IMR-90 (cell line): ENCODE measurements at regions not wholly inside any gene's neighbourhood (a gene's known extent, or its start where the extent isn't known, plus 50 kb on each side); places are given as distances from the start of the nearest gene placed in this dataset.

Source experiments
- ATAC-seq: fragments of 200-7000 bp; cut with Tn5 transposase; 2 replicates; pipeline ENCODE4 v1.9.1; 2020; ENCODE audit warnings: low read depth, mild to moderate bottlenecking, moderate library complexity
- BruUV-seq: library from RNA; stranded (reverse); fragments of 400-500 nt; replicated peaks from 2 replicates; lab custom pipeline; 2021; lab: Mats Ljungman, UMichigan
- CTCF ChIA-PET: fragments of 300-600 bp; formaldehyde crosslinking; extraction: SDS; loops from one replicate; lab custom pipeline; 2021; ENCODE audit warnings: antibody characterized with exemption; lab: Yijun Ruan, JAX
- POLR2A ChIA-PET: fragments of 300-600 bp; sonication (Branson Sonifier 250); formaldehyde crosslinking; loops from one replicate; lab custom pipeline; 2022; ENCODE audit warnings: antibody characterized with exemption; ENCODE audit not compliant: unreplicated experiment; lab: Charles Lee
- DNase-seq: peaks from one replicate; pipeline ENCODE4 v3.0.0; 2013
- H2AFZ ChIP-seq: replicated peaks from 2 replicates; pipeline ENCODE3; 2013; ENCODE audit warnings: low read length, mild to moderate bottlenecking; ENCODE audit not compliant: poor library complexity
- H2AK5ac ChIP-seq: 2 replicates; pipeline ENCODE4 v1.6.1; 2013; ENCODE audit warnings: low read depth, low read length, inconsistent platforms
- H2AK9ac ChIP-seq: replicated peaks from 2 replicates; pipeline ENCODE3; 2013; ENCODE audit warnings: mild to moderate bottlenecking, low read depth, low read length, moderate library complexity; ENCODE audit not compliant: poor library complexity
- H2BK120ac ChIP-seq: 2 replicates; pipeline ENCODE4 v1.6.1; 2013; ENCODE audit warnings: low read depth, low read length, inconsistent platforms
- H2BK15ac ChIP-seq: 3 replicates; pipeline ENCODE4 v1.6.1; 2013; ENCODE audit warnings: low read depth, low read length, inconsistent platforms
- H2BK20ac ChIP-seq: 2 replicates; pipeline ENCODE4 v1.6.1; 2013; ENCODE audit warnings: low read depth, mild to moderate bottlenecking, inconsistent platforms, low read length, moderate library complexity
- H2BK5ac ChIP-seq: 2 replicates; pipeline ENCODE4 v1.6.1; 2013; ENCODE audit warnings: mild to moderate bottlenecking, low read depth, low read length, inconsistent platforms; ENCODE audit not compliant: poor library complexity, severe bottlenecking
- H3K14ac ChIP-seq: replicated peaks from 2 replicates; pipeline ENCODE4 v1.6.1; 2013; ENCODE audit warnings: low read depth, low read length, inconsistent platforms
- H3K18ac ChIP-seq: 2 replicates; pipeline ENCODE4 v1.6.1; 2013; ENCODE audit warnings: low read depth, low read length, control low read depth
- H3K23ac ChIP-seq: 2 replicates; pipeline ENCODE4 v1.6.1; 2013; ENCODE audit warnings: low read depth, low read length, inconsistent platforms
- H3K27ac ChIP-seq: 2 replicates; pipeline ENCODE4 v1.5.1; 2013; ENCODE audit warnings: mild to moderate bottlenecking, control low read depth, low read length; ENCODE audit not compliant: insufficient read depth
- H3K27me3 ChIP-seq: 2 replicates; pipeline ENCODE4 v1.6.1; 2013; ENCODE audit warnings: low read length; ENCODE audit not compliant: control insufficient read depth, insufficient read depth
- H3K36me3 ChIP-seq: 2 replicates; pipeline ENCODE4 v1.6.1; 2013; ENCODE audit warnings: low read length, mixed read lengths; ENCODE audit not compliant: control insufficient read depth, insufficient read depth
- H3K4ac ChIP-seq: 2 replicates; pipeline ENCODE4 v1.6.1; 2013; ENCODE audit warnings: low read depth, low read length, inconsistent platforms
- H3K4me1 ChIP-seq: 2 replicates; pipeline ENCODE4 v1.6.1; 2013; ENCODE audit warnings: low read length, mixed read lengths; ENCODE audit not compliant: control insufficient read depth, insufficient read depth
- H3K4me2 ChIP-seq: 2 replicates; pipeline ENCODE4 v1.6.1; 2013; ENCODE audit warnings: low read depth, mild to moderate bottlenecking, control low read depth, low read length, moderate library complexity
- H3K4me3 ChIP-seq: 2 replicates; pipeline ENCODE4 v1.5.1; 2013; ENCODE audit warnings: low read depth, mild to moderate bottlenecking, control low read depth, low read length, moderate library complexity; ENCODE audit not compliant: insufficient read depth
- H3K56ac ChIP-seq: 2 replicates; pipeline ENCODE4 v1.6.1; 2013; ENCODE audit warnings: low read length, inconsistent platforms; ENCODE audit not compliant: insufficient read depth; ENCODE audit errors: extremely low read depth
- H3K79me1 ChIP-seq, 2 experiments: 2 replicates each; pipeline ENCODE4 v1.6.1; 2013; ENCODE audit warnings: low read length in 2 of 2, inconsistent platforms in 1 of 2, low read depth in 1 of 2
- H3K9ac ChIP-seq: 2 replicates; pipeline ENCODE4 v1.6.1; 2013; ENCODE audit warnings: low read depth, low read length, control low read depth
- H3K9me1 ChIP-seq: 2 replicates; pipeline ENCODE4 v1.6.1; 2013; ENCODE audit warnings: low read length, inconsistent platforms; ENCODE audit not compliant: insufficient read depth
- H3K9me3 ChIP-seq: 2 replicates; pipeline ENCODE4 v1.6.1; 2013; ENCODE audit warnings: low read length; ENCODE audit not compliant: control insufficient read depth, insufficient read depth
- H4K20me1 ChIP-seq: 2 replicates; pipeline ENCODE4 v1.6.1; 2013; ENCODE audit warnings: low read length, inconsistent platforms; ENCODE audit not compliant: insufficient read depth
- H4K5ac ChIP-seq: 2 replicates; pipeline ENCODE4 v1.6.1; 2013; ENCODE audit warnings: mild to moderate bottlenecking, low read depth, low read length, control low read depth
- H4K8ac ChIP-seq, 2 experiments: 2 replicates each; pipeline ENCODE4 v1.6.1; 2013; ENCODE audit warnings: low read depth in 2 of 2, low read length in 2 of 2, control low read depth in 1 of 2, inconsistent platforms in 1 of 2
- H4K91ac ChIP-seq: 2 replicates; pipeline ENCODE4 v1.6.1; 2013; ENCODE audit warnings: low read depth, low read length, inconsistent platforms; ENCODE audit not compliant: insufficient read depth
- CEBPB ChIP-seq: IDR thresholded peaks from 2 replicates; pipeline ENCODE4 v1.6.1; 2012; ENCODE audit warnings: low read depth, low read length, improper control_type of control experiment
- CTCF ChIP-seq: conservative IDR thresholded peaks from 2 replicates; pipeline ENCODE4 v1.5.1; 2012; ENCODE audit warnings: mild to moderate bottlenecking, low read depth, low read length, improper control_type of control experiment
- ELK1 ChIP-seq: fragments of 150-350 bp; IDR thresholded peaks from 2 replicates; pipeline ENCODE4 v1.6.1; 2016; ENCODE audit warnings: low read depth, mild to moderate bottlenecking, low read length, moderate library complexity, borderline replicate concordance
- MAFK ChIP-seq: IDR thresholded peaks from 2 replicates; pipeline ENCODE4 v1.6.1; 2012; ENCODE audit warnings: low read depth, low read length, improper control_type of control experiment
- MAZ ChIP-seq: IDR thresholded peaks from 2 replicates; pipeline ENCODE4 v1.6.1; 2012; ENCODE audit warnings: low read depth, mild to moderate bottlenecking, low read length, improper control_type of control experiment, moderate library complexity, borderline replicate concordance
- POLR2A ChIP-seq: IDR thresholded peaks from 2 replicates; pipeline ENCODE4 v1.6.1; 2012; ENCODE audit warnings: mild to moderate bottlenecking, low read depth, low read length
- RAD21 ChIP-seq: IDR thresholded peaks from 2 replicates; pipeline ENCODE4 v1.6.1; 2012; ENCODE audit warnings: low read length, improper control_type of control experiment
- RFX5 ChIP-seq: IDR thresholded peaks from 2 replicates; pipeline ENCODE4 v1.8.0; 2012; ENCODE audit warnings: low read depth, mild to moderate bottlenecking, low read length, moderate library complexity
- USF2 ChIP-seq: fragments of 150-350 bp; IDR thresholded peaks from 2 replicates; pipeline ENCODE4 v1.6.1; 2017; ENCODE audit warnings: mild to moderate bottlenecking, antibody characterized with exemption, low read length, low read depth
- WGBS, 2 experiments: methylation state at CpG; one replicate each; pipeline versions ENCODE4 v1.1.5 to v1.1.7; 2013; ENCODE audit warnings: missing lambda C conversion rate in 2 of 2; ENCODE audit not compliant: insufficient read length in 1 of 2; ENCODE audit errors: extremely low coverage in 2 of 2; 5-methylcytosine and 5-hydroxymethylcytosine counted together
- dilution Hi-C: fragments of 300-500 bp; cut with HindIII; formaldehyde crosslinking; loops from one replicate; pipeline ENCODE4 v1.14.3; 2018; ENCODE audit warnings: low sequenced_read_pairs; ENCODE audit not compliant: unreplicated experiment
- in situ Hi-C: fragments of 300-500 bp; cut with MboI; formaldehyde crosslinking; loops from 3 replicates; pipeline ENCODE4 v1.14.3; 2019; ENCODE audit warnings: low sequenced_read_pairs, inconsistent platforms, mixed read lengths
- intact Hi-C: fragments of 100-400 bp; cut with micrococcal nuclease; formaldehyde crosslinking; loops from 2 replicates; pipeline ENCODE4 v1.10.0; 2022

GRCh38 chr13:67859904-67860303, 629.8 kb upstream of the PCDH9 start:
- Histone ChIP-seq H2BK15ac (no peak overlapping the region), H3K4me2 (no peak overlapping the region), H3K4ac (no peak overlapping the region), H3K4me1 (no peaks in the 10 kb centered on the region), H3K14ac (no peak overlapping the region), H3K79me1 (no peaks in the 10 kb centered on the region), H4K5ac (no peak overlapping the region), H2AFZ (no peak overlapping the region), H3K9ac (no peak overlapping the region), H3K56ac (no peak overlapping the region), H4K8ac (no peak overlapping the region), H2BK20ac (no peak overlapping the region), H2AK9ac (no peak overlapping the region), H3K27ac (no peak overlapping the region), H3K18ac (no peak overlapping the region), H3K4me3 (no peak overlapping the region), H3K36me3 (no peaks in the 10 kb centered on the region), H3K23ac (no peak overlapping the region), H2BK120ac (no peak overlapping the region), H3K27me3 (no peaks in the 10 kb centered on the region), H4K20me1 (no peaks in the 10 kb centered on the region), H4K91ac (no peak overlapping the region), H2BK5ac (no peak overlapping the region), H3K9me1 (no peaks in the 10 kb centered on the region), H2AK5ac (no peak overlapping the region), H3K9me3 (peaks cover 6% of the 10 kb centered on the region; the same call in 1 of the 2 replicates)
- intact Hi-C loops (no loop called here), in situ Hi-C loops (no loop called here), dilution Hi-C loops (no loop called here)
- DNase-seq (no peak), ATAC-seq (no peak)
- TF ChIP-seq CTCF (no peak), RAD21 (no peak), USF2 (no peak), RFX5 (no peak), MAFK (no peak), POLR2A (no peak), ELK1 (no peak), MAZ (no peak), CEBPB (no peak)
- POLR2A ChIA-PET: no interaction called here
- CTCF ChIA-PET: no interaction called here
- BruUV-seq: no TSS peak
- WGBS, 2 experiments: no CpG with 5 or more reads among the region's 3 CpGs
